Liver (tissue), 8 donors: ENCODE measurements at regions not wholly inside any gene's neighbourhood (a gene's known extent, or its start where the extent isn't known, plus 50 kb on each side); places are given as distances from the start of the nearest gene placed in this dataset.

ENCODE experiments used
- DNase-seq: peaks from one replicate; pipeline ENCODE4 v3.0.0-alpha.2; 2017; ENCODE audit warnings: low spot score
- H3K27ac ChIP-seq, 2 donors: one replicate each; pipeline ENCODE4 v1.7.0; 2013; ENCODE audit warnings: inconsistent platforms in 2 of 2, low read length in 2 of 2, control low read depth in 1 of 2, low read depth in 1 of 2, mild to moderate bottlenecking in 1 of 2
- H3K27me3 ChIP-seq, 4 donors: one replicate each; pipeline versions ENCODE4 v1.6.1 to v1.7.0; 2013; ENCODE audit warnings: low read length in 3 of 4, inconsistent platforms in 1 of 4, mild to moderate bottlenecking in 1 of 4, moderate library complexity in 1 of 4; ENCODE audit not compliant: control insufficient read depth in 4 of 4, insufficient read depth in 4 of 4
- H3K36me3 ChIP-seq, 4 donors: one replicate each; pipeline versions ENCODE4 v1.6.1 to v1.7.0; 2013; ENCODE audit warnings: low read length in 3 of 4, mild to moderate bottlenecking in 3 of 4, low read depth in 1 of 4, moderate library complexity in 1 of 4; ENCODE audit not compliant: control insufficient read depth in 4 of 4, insufficient read depth in 3 of 4
- H3K4me1 ChIP-seq, 4 donors: one replicate each; pipeline versions ENCODE4 v1.6.1 to v1.7.0; 2013; ENCODE audit warnings: low read length in 3 of 4, mild to moderate bottlenecking in 3 of 4, moderate library complexity in 1 of 4; ENCODE audit not compliant: control insufficient read depth in 4 of 4, insufficient read depth in 4 of 4
- H3K4me3 ChIP-seq, 3 donors: one replicate each; pipeline versions ENCODE4 v1.6.1 to v1.7.0; 2013; ENCODE audit warnings: low read length in 3 of 3, control low read depth in 1 of 3, low read depth in 1 of 3, mild to moderate bottlenecking in 1 of 3
- H3K9ac ChIP-seq, 2 donors: one replicate each; pipeline ENCODE4 v1.7.0; 2013; ENCODE audit warnings: low read length in 2 of 2, mild to moderate bottlenecking in 2 of 2, moderate library complexity in 2 of 2, control low read depth in 1 of 2, low read depth in 1 of 2
- H3K9me3 ChIP-seq, 4 donors: one replicate each; pipeline versions ENCODE4 v1.6.1 to v1.7.0; 2013; ENCODE audit warnings: low read length in 3 of 4; ENCODE audit not compliant: control insufficient read depth in 4 of 4
- EGR1 ChIP-seq, 2 donors: IDR thresholded peaks; 2 replicates each; pipeline ENCODE4 v1.6.1; 2016 to 2018; ENCODE audit warnings: antibody characterized with exemption in 2 of 2, low read depth in 2 of 2
- FOXA1 ChIP-seq: IDR thresholded peaks from 2 replicates; pipeline ENCODE4 v1.6.1; 2016; ENCODE audit warnings: antibody characterized with exemption
- FOXA2 ChIP-seq: IDR thresholded peaks from 2 replicates; pipeline ENCODE4 v1.6.1; 2016; ENCODE audit warnings: antibody characterized with exemption
- GABPA ChIP-seq, 2 donors: IDR thresholded peaks in 1 of 2; conservative IDR thresholded peaks in 1 of 2; 2 replicates each; pipeline ENCODE4 v1.6.1; 2016; ENCODE audit warnings: antibody characterized with exemption in 2 of 2, mild to moderate bottlenecking in 1 of 2, moderate library complexity in 1 of 2
- HNF4A ChIP-seq, 2 donors: conservative IDR thresholded peaks; 2 replicates each; pipeline ENCODE4 v1.6.1; 2016; ENCODE audit warnings: antibody characterized with exemption in 2 of 2, mild to moderate bottlenecking in 2 of 2
- HNF4G ChIP-seq: IDR thresholded peaks from 2 replicates; pipeline ENCODE4 v1.6.1; 2016; ENCODE audit warnings: antibody characterized with exemption
- JUND ChIP-seq, 2 donors: IDR thresholded peaks; 2 replicates each; pipeline ENCODE4 v1.6.1; 2016; ENCODE audit warnings: antibody characterized with exemption in 2 of 2
- NR2F2 ChIP-seq: IDR thresholded peaks from 2 replicates; pipeline ENCODE4 v1.6.1; 2016; ENCODE audit warnings: antibody characterized with exemption
- RAD21 ChIP-seq, 2 donors: IDR thresholded peaks; 2 replicates each; pipeline ENCODE4 v1.6.1; 2016; ENCODE audit warnings: antibody characterized with exemption in 2 of 2, mild to moderate bottlenecking in 2 of 2
- RXRA ChIP-seq, 2 donors: IDR thresholded peaks; 2 replicates each; pipeline ENCODE4 v1.6.1; 2017 to 2018; ENCODE audit warnings: antibody characterized with exemption in 2 of 2, mild to moderate bottlenecking in 1 of 2
- SP1 ChIP-seq: IDR thresholded peaks from 2 replicates; pipeline ENCODE4 v1.6.1; 2018; ENCODE audit warnings: antibody characterized with exemption, mild to moderate bottlenecking
- TAF1 ChIP-seq: conservative IDR thresholded peaks from 2 replicates; pipeline ENCODE4 v1.6.1; 2016; ENCODE audit warnings: antibody characterized with exemption, mild to moderate bottlenecking
- YY1 ChIP-seq: IDR thresholded peaks from 2 replicates; pipeline ENCODE4 v1.6.1; 2016; ENCODE audit warnings: antibody characterized with exemption, mild to moderate bottlenecking
- WGBS: extraction: QIAGEN DNeasy Blood & Tissue Kit; methylation state at CpG from one replicate; pipeline ENCODE4 v1.1.7; 2013; 5-methylcytosine and 5-hydroxymethylcytosine counted together
- TF ChIP-seq, protein P1 (sequence below): IDR thresholded peaks from 2 replicates; pipeline ENCODE4 v1.6.1; 2016; ENCODE audit warnings: antibody characterized with exemption, mild to moderate bottlenecking
- TF ChIP-seq, protein P2 (sequence below): fragments of 150-350 bp; IDR thresholded peaks from 2 replicates; pipeline ENCODE4 v1.5.1; 2017; ENCODE audit warnings: improper control_type of control experiment, low read depth, low read length; ENCODE audit not compliant: missing input control
- TF ChIP-seq, protein P3 (sequence below): IDR thresholded peaks from 2 replicates; pipeline ENCODE4 v1.6.1; 2016; ENCODE audit warnings: antibody characterized with exemption
- TF ChIP-seq, protein P4 (sequence below): IDR thresholded peaks from 2 replicates; pipeline ENCODE4 v1.6.1; 2016; ENCODE audit warnings: antibody characterized with exemption
- TF ChIP-seq, protein P5 (sequence below): IDR thresholded peaks from 2 replicates; pipeline ENCODE4 v1.6.1; 2016; ENCODE audit warnings: antibody characterized with exemption
- donor health status: healthy.
- donor health status: healthy.
- donor health status: healthy.
- donor health status: healthy.
- donor health status: healthy.

DNA sequence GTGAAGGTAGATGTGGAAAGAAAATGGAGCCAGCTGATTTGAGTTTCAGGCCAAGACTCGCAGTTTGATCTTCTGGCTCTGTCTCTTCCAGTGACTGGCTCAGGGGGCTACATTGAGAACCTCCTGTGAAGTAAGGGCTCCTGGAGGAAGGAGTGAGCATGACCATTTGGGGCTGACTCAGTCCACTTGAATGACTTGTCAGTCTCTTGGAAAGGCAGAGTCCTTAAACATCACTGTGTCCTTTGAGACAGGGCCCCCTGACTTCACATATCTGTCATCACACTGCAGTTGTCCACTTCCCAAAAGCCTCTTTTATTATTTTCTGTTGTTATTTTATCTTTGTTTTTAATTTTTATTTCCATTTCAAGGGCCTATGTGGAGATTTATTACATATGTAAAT lies 204.6 kb upstream of the APCDD1 start:
- no peak overlapping the region for H3K4me3 ChIP-seq
- H3K27me3 ChIP-seq, result peaks cover 0 to 5% (median 0%) of the 10 kb centered on the region in 4 donors
- H3K27ac ChIP-seq, result no peak overlapping the region
- no peaks in the 10 kb centered on the region for H3K9me3 ChIP-seq
- WGBS, result 91% methylated on average over 1 of the region's 1 CpG
- H3K9ac ChIP-seq, result no peak overlapping the region
- no peaks in the 10 kb centered on the region for H3K4me1 ChIP-seq
- TF ChIP-seq, protein P1, sequence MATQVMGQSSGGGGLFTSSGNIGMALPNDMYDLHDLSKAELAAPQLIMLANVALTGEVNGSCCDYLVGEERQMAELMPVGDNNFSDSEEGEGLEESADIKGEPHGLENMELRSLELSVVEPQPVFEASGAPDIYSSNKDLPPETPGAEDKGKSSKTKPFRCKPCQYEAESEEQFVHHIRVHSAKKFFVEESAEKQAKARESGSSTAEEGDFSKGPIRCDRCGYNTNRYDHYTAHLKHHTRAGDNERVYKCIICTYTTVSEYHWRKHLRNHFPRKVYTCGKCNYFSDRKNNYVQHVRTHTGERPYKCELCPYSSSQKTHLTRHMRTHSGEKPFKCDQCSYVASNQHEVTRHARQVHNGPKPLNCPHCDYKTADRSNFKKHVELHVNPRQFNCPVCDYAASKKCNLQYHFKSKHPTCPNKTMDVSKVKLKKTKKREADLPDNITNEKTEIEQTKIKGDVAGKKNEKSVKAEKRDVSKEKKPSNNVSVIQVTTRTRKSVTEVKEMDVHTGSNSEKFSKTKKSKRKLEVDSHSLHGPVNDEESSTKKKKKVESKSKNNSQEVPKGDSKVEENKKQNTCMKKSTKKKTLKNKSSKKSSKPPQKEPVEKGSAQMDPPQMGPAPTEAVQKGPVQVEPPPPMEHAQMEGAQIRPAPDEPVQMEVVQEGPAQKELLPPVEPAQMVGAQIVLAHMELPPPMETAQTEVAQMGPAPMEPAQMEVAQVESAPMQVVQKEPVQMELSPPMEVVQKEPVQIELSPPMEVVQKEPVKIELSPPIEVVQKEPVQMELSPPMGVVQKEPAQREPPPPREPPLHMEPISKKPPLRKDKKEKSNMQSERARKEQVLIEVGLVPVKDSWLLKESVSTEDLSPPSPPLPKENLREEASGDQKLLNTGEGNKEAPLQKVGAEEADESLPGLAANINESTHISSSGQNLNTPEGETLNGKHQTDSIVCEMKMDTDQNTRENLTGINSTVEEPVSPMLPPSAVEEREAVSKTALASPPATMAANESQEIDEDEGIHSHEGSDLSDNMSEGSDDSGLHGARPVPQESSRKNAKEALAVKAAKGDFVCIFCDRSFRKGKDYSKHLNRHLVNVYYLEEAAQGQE, result no peak
- TF ChIP-seq, protein P2, sequence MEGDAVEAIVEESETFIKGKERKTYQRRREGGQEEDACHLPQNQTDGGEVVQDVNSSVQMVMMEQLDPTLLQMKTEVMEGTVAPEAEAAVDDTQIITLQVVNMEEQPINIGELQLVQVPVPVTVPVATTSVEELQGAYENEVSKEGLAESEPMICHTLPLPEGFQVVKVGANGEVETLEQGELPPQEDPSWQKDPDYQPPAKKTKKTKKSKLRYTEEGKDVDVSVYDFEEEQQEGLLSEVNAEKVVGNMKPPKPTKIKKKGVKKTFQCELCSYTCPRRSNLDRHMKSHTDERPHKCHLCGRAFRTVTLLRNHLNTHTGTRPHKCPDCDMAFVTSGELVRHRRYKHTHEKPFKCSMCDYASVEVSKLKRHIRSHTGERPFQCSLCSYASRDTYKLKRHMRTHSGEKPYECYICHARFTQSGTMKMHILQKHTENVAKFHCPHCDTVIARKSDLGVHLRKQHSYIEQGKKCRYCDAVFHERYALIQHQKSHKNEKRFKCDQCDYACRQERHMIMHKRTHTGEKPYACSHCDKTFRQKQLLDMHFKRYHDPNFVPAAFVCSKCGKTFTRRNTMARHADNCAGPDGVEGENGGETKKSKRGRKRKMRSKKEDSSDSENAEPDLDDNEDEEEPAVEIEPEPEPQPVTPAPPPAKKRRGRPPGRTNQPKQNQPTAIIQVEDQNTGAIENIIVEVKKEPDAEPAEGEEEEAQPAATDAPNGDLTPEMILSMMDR, result no peak
- TF ChIP-seq, protein P3, sequence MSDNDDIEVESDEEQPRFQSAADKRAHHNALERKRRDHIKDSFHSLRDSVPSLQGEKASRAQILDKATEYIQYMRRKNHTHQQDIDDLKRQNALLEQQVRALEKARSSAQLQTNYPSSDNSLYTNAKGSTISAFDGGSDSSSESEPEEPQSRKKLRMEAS, result no peak
- TF ChIP-seq TAF1 (no peak), JUND (IDR thresholded peaks at IDR 0.05) (no peak), RXRA (IDR thresholded peaks at IDR 0.05) (no peak), SP1 (no peak), GABPA (IDR thresholded peaks at IDR 0.05 in 1 of 2, conservative IDR thresholded peaks at IDR 0.05 in 1 of 2) (no peak), RAD21 (IDR thresholded peaks at IDR 0.05) (no peak), EGR1 (IDR thresholded peaks at IDR 0.05; ENCODE audit: low read depth in 2 of 2) (no peak), FOXA2 (no peak), NR2F2 (no peak), HNF4G (no peak), HNF4A (conservative IDR thresholded peaks at IDR 0.05) (no peak), FOXA1 (no peak)
- TF ChIP-seq, protein P4, sequence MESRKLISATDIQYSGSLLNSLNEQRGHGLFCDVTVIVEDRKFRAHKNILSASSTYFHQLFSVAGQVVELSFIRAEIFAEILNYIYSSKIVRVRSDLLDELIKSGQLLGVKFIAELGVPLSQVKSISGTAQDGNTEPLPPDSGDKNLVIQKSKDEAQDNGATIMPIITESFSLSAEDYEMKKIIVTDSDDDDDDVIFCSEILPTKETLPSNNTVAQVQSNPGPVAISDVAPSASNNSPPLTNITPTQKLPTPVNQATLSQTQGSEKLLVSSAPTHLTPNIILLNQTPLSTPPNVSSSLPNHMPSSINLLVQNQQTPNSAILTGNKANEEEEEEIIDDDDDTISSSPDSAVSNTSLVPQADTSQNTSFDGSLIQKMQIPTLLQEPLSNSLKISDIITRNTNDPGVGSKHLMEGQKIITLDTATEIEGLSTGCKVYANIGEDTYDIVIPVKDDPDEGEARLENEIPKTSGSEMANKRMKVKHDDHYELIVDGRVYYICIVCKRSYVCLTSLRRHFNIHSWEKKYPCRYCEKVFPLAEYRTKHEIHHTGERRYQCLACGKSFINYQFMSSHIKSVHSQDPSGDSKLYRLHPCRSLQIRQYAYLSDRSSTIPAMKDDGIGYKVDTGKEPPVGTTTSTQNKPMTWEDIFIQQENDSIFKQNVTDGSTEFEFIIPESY, result no peak
- TF ChIP-seq, protein P5, sequence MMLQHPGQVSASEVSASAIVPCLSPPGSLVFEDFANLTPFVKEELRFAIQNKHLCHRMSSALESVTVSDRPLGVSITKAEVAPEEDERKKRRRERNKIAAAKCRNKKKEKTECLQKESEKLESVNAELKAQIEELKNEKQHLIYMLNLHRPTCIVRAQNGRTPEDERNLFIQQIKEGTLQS, result no peak
- H3K36me3 ChIP-seq, result no peaks in the 10 kb centered on the region
- DNase-seq, result no peak

DNA sequence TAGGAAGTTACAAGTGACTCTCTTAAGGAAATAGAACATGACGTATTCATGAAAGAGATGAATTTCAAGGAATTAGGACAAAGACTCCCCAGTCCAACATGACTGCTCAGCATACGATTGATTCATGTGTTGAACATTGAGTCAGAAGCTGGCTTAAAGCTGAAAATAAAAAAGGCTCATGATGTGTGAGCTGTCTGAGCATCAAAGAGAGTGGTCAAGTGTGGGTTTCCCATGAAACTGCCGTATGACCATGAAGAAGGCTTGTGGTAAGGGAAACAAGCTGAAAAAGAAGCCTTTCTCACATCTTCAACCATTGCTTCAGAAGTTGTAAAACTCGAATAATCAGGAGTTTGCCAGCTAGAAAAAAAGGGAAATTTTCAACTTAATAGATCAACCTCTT lies 201.9 kb upstream of the APCDD1 start:
- Histone ChIP-seq H3K4me3 (no peak overlapping the region), H3K27ac (no peak overlapping the region), H3K9ac (no peak overlapping the region), H3K27me3 (peaks cover 0 to 5% (median 0%) of the 10 kb centered on the region in 4 donors), H3K9me3 (no peaks in the 10 kb centered on the region), H3K36me3 (no peaks in the 10 kb centered on the region), H3K4me1 (no peaks in the 10 kb centered on the region)
- 73% methylated on average over 4 of the region's 4 CpGs for WGBS
- DNase-seq, result no peak
- no peak for TF ChIP-seq EGR1 (IDR thresholded peaks at IDR 0.05; ENCODE audit: low read depth in 2 of 2)
- no peak for TF ChIP-seq GABPA (IDR thresholded peaks at IDR 0.05 in 1 of 2, conservative IDR thresholded peaks at IDR 0.05 in 1 of 2)
- TF ChIP-seq FOXA1, result no peak
- TF ChIP-seq, protein P4, result no peak
- no peak for TF ChIP-seq JUND (IDR thresholded peaks at IDR 0.05)
- no peak for TF ChIP-seq YY1
- TF ChIP-seq NR2F2, result no peak
- no peak for TF ChIP-seq HNF4A (conservative IDR thresholded peaks at IDR 0.05)
- TF ChIP-seq, protein P5, result no peak
- TF ChIP-seq, protein P2, result no peak
- TF ChIP-seq, protein P3, result no peak
- TF ChIP-seq RXRA (IDR thresholded peaks at IDR 0.05), result no peak
- no peak for TF ChIP-seq RAD21 (IDR thresholded peaks at IDR 0.05)
- TF ChIP-seq TAF1, result no peak
- no peak for TF ChIP-seq SP1
- no peak for TF ChIP-seq FOXA2
- TF ChIP-seq HNF4G, result no peak
